Loucy (cell line): ENCODE measurements at regions not wholly inside any gene's neighbourhood (a gene's known extent, or its start where the extent isn't known, plus 50 kb on each side); places are given as distances from the start of the nearest gene placed in this dataset.

ENCODE experiments used
- CTCF ChIP-seq: fragments of 200-600 bp; sonication (generic); conservative IDR thresholded peaks from 2 replicates; pipeline ENCODE4 v1.5.1; 2014; ENCODE audit warnings: mild to moderate bottlenecking, antibody characterized with exemption, low read length
- EZH2phosphoT487 ChIP-seq: fragments of 200-600 bp; IDR thresholded peaks from 2 replicates; pipeline ENCODE4 v1.6.1; 2018; ENCODE audit warnings: antibody characterized with exemption, mild to moderate bottlenecking, moderate library complexity, borderline replicate concordance

- no peak for TF ChIP-seq CTCF
- no peak for TF ChIP-seq EZH2phosphoT487
Observed at GRCh38 chr12:76694369-76694768, 69.5 kb upstream of the ZDHHC17 start.
